ENCODE measurements at regions not wholly inside any gene's neighbourhood (a gene's known extent, or its start where the extent isn't known, plus 50 kb on each side); places are given as distances from the start of the nearest gene placed in this dataset.

DNA sequence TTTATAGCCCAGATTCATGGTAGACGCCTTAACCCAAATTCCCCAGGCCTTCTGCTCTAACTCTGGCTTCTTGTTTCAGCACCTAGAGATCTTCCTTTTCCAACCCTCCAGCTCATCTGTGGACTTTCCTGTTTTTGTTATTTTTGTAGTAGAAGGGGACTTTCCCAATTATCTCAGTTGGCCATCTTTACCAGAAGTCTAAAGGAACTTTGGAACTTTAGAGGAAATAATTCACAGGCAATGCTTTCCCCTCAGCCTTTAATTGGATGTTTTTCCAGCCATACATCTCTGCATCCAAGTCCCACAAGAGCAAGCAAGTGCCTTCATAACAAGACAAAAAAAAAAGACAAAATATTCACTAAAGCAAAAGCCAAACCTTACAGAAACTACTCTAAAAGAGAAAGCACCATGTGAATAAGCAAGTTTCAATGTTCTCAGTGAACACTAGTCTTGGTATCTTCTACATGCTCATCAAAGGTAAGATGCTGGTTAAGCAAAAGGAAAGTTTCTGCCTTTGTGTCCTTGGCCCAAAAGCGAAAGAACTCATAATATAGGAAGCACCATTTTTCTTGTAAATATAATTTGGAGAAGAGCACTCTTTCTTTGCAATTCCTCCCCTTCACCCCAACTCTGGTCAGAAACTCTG lies 377.3 kb downstream of the SETD4 start:
- no peak overlapping the region for H3K4me3 ChIP-seq
- H3K9me3 ChIP-seq: no peaks in the 10 kb centered on the region
- H3K36me3 ChIP-seq: no peaks in the 10 kb centered on the region
- H3K27ac ChIP-seq: no peak overlapping the region
- no peaks in the 10 kb centered on the region for H3K27me3 ChIP-seq
- H3K4me1 ChIP-seq: no peaks in the 10 kb centered on the region
- no peak for DNase-seq
- no peak for TF ChIP-seq POLR2A (IDR thresholded peaks at IDR 0.05)
- TF ChIP-seq, protein P1, sequence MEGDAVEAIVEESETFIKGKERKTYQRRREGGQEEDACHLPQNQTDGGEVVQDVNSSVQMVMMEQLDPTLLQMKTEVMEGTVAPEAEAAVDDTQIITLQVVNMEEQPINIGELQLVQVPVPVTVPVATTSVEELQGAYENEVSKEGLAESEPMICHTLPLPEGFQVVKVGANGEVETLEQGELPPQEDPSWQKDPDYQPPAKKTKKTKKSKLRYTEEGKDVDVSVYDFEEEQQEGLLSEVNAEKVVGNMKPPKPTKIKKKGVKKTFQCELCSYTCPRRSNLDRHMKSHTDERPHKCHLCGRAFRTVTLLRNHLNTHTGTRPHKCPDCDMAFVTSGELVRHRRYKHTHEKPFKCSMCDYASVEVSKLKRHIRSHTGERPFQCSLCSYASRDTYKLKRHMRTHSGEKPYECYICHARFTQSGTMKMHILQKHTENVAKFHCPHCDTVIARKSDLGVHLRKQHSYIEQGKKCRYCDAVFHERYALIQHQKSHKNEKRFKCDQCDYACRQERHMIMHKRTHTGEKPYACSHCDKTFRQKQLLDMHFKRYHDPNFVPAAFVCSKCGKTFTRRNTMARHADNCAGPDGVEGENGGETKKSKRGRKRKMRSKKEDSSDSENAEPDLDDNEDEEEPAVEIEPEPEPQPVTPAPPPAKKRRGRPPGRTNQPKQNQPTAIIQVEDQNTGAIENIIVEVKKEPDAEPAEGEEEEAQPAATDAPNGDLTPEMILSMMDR (IDR thresholded peaks at IDR 0.05): no peak

DNA sequence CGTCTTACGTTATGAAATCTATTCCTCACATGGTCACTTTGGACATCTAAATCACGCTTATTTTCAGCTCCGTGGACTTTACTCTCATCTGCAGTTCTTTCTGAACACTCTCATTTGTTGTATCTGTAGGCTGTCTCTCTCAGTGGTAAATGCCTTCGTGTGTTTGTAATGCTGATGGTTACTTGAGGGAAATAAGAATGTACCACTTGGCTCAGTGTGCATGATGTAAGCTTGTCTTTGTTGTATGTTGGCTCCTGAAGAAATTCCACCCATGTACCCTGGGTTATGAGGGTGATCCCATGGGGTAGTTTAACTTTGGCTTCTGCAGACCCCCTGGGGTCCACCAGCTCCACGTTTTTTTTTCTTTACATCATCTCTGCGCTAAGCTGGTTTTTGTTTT lies 378.4 kb downstream of the SETD4 start:
- Histone ChIP-seq H3K9me3 (no peaks in the 10 kb centered on the region), H3K27ac (no peak overlapping the region), H3K27me3 (no peaks in the 10 kb centered on the region), H3K36me3 (no peaks in the 10 kb centered on the region), H3K4me1 (no peaks in the 10 kb centered on the region), H3K4me3 (no peak overlapping the region)
- no peak for DNase-seq
- TF ChIP-seq POLR2A (IDR thresholded peaks at IDR 0.05): no peak

DNA sequence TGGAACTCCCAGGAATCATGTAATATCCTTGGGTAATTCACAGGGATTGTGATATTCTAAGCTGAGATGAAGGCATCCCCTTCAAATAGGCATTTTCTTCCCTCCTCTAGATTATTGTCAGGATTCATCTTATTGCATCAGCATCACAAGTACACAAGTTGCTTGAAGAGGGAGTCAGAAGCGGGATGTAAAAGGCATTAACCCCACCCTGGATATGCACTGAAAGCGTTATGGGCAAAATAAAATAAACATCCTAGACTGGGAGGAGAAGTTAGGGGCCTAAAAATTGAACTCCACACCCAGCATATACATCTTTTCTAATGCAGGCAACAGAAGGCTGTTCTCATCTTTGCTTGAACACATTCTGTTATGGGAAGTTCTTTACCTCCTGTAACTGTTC lies 381.2 kb downstream of the SETD4 start:
- no peaks in the 10 kb centered on the region for H3K27me3 ChIP-seq

DNA sequence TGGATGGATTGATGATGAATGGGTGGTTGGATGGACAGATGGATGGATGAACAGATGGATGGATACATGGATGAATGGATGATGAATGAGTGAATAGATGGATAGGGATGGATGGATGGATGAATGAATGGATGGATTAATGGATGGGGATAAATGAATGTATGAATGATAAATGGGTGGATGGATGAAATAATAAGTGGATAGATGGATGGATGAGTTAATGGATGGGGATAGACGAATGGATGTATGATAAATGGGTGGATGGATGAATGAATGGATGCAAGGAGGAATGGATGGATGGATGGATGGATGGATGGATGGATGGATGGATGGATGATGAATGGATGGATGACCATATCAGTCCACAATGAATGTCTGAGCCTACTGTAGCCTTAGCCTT lies 381.9 kb downstream of the SETD4 start:
- Histone ChIP-seq H3K27me3 (no peaks in the 10 kb centered on the region), H3K36me3 (no peaks in the 10 kb centered on the region), H3K27ac (no peak overlapping the region), H3K9me3 (no peaks in the 10 kb centered on the region), H3K4me3 (no peak overlapping the region), H3K4me1 (no peaks in the 10 kb centered on the region)
- no peak for DNase-seq
- TF ChIP-seq, protein P1 (IDR thresholded peaks at IDR 0.05): no peak
- no peak for TF ChIP-seq POLR2A (IDR thresholded peaks at IDR 0.05)

More for the DNA sequence above, 381.2 kb downstream of the SETD4 start:
- no peaks in the 10 kb centered on the region for H3K9me3 ChIP-seq
- DNase-seq: no peak
- H3K27ac ChIP-seq: no peak overlapping the region
- no peak overlapping the region for H3K4me3 ChIP-seq
- H3K4me1 ChIP-seq: no peaks in the 10 kb centered on the region
- no peaks in the 10 kb centered on the region for H3K36me3 ChIP-seq
- TF ChIP-seq POLR2A (IDR thresholded peaks at IDR 0.05): no peak

DNA sequence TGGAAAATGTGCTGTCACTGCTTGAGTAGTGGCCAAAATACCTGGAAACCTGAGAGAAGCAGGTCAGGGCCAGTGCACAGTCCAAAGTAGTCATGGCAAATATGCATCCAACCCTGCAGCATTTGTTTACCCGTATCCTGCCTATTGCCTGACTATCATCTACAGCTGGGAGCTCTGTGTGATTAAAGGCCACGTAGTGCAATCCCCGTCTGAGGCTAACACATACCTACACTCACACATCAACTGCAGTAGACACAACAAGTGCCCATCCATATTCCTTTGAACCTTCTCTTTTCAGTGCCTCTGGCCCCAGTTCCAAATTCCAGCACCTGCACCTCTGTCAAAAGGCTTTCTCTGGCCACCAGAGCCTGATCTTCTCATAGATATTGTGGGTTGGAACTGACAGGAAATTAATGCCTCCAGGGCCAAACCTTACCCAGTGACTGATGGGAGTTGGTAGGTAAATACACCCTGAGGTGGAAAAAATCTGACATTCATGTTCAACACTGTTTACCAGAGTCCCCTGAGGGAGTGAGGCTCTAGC lies 383.0 kb downstream of the SETD4 start:
- Histone ChIP-seq H3K36me3 (no peaks in the 10 kb centered on the region), H3K4me1 (no peaks in the 10 kb centered on the region), H3K4me3 (no peak overlapping the region), H3K27ac (no peak overlapping the region), H3K27me3 (no peaks in the 10 kb centered on the region), H3K9me3 (no peaks in the 10 kb centered on the region)
- DNase-seq: no peak
- no peak for TF ChIP-seq POLR2A (IDR thresholded peaks at IDR 0.05)
- TF ChIP-seq, protein P1 (IDR thresholded peaks at IDR 0.05): no peak

DNA sequence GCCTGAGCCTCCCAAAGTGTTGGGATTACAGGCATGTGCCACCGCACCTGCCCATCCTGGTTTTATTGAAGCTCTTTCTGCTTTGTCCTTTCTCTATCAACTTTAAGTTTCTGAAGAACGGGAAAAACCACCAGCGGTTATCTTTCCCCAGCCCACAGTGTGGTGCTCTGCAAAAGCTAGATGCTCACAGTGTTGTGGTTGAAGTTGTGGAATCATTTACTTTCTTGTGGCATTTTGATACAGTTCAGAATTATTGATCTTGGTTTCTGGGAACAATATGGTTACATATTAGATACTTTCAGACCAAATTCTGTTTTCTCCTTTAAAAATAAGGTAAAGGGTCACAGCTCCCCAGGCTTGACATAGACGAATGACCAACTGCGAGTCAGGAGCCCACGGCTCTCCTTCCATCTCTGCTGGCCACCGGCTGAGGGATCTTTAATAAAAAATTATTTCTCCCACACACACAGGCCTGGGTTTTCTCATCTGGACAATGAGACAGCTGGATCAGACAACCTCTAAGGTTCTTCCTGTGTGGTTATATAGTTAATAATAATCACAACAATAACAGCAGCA lies 385.3 kb downstream of the SETD4 start:
- no peak overlapping the region for H3K27ac ChIP-seq
- TF ChIP-seq POLR2A (IDR thresholded peaks at IDR 0.05): no peak
- TF ChIP-seq, protein P1 (IDR thresholded peaks at IDR 0.05): no peak
- DNase-seq: no peak

More for the DNA sequence above, 385.3 kb downstream of the SETD4 start:
- Histone ChIP-seq H3K9me3 (no peaks in the 10 kb centered on the region), H3K36me3 (no peaks in the 10 kb centered on the region), H3K4me1 (no peaks in the 10 kb centered on the region), H3K4me3 (no peak overlapping the region), H3K27me3 (no peaks in the 10 kb centered on the region)
